GM18858 (cell line): ENCODE measurements at regions not wholly inside any gene's neighbourhood (a gene's known extent, or its start where the extent isn't known, plus 50 kb on each side); places are given as distances from the start of the nearest gene placed in this dataset.

ENCODE experiments used
- ATAC-seq: cut with Tn5 transposase; IDR thresholded peaks from one replicate; pipeline ENCODE4 v1.9.1; 2021; ENCODE audit not compliant: unreplicated experiment

GRCh38 chr3:117632191-117632590 lies 922.6 kb downstream of the TUSC7 start:
- ATAC-seq = no peak

GRCh38 chr3:117633207-117633606 lies 923.6 kb downstream of the TUSC7 start:
- ATAC-seq = no peak

DNA sequence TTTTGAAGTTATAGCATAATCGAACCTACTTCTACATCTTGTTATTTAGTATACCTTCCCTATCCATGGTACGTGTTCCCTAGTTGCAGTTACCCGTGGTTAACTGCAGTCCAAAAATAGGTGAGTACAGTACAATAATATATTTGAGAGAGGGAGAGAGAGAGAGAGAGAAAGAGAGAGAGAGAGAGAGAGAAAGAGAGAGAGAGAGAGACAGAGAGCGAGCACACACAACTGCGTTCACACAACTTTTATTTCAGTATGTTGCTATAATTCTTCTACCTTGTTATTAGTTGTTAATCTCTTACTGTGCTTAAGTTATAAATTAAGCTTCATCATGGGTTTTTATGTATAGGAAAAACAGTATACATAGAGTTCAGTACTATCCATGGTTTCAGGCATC lies 928.1 kb downstream of the TUSC7 start:
- no peak for ATAC-seq

- ATAC-seq = no peak
These were observed 934.6 kb downstream of the TUSC7 start for GRCh38 chr3:117644203-117644602.

- peak; percentile 89 for ATAC-seq
These were observed 936.1 kb downstream of the TUSC7 start for GRCh38 chr3:117645561-117646242.

DNA sequence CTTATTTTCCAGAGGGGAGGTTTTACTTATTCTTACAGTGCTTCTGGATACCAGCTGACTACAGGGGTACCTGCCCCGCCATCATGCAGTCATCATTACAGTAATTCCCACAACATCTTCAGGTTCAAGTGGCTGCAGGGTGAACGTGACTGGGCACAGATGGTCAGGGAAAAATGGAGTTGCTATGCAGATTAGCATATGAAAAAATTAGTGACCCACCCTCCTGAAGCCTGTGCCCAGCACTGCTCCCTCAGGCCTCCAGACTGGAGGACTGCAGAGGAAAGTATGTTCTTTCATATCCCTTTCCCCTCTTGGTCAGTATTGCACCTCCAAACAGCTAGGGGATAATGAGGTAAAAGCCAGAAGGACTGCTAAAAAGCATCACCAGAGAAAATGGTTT lies 937.9 kb downstream of the TUSC7 start:
- ATAC-seq = no peak

- ATAC-seq = no peak
These were observed 941.7 kb downstream of the TUSC7 start for GRCh38 chr3:117651246-117651645.

- ATAC-seq = no peak
These were observed 946.8 kb downstream of the TUSC7 start for GRCh38 chr3:117656391-117656790.

DNA sequence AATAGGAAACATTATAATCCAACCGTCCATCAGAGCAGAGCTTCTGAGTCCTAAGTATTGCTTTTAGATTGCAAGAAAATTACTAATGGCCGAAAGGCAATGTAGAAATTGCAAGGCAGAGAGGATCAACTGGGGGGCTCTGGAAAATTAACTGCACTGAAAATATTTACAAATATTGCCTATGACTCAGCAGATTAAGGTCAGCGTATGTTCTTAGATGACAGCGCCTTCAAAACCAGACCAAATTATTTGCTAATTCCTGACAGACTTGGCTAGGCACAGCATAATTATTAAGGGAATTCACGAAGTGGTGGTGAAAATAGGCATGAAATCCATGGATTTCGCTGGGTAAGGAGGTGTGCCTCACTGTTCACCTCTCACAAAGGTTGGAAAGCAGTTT lies 947.7 kb downstream of the TUSC7 start:
- ATAC-seq = no peak

DNA sequence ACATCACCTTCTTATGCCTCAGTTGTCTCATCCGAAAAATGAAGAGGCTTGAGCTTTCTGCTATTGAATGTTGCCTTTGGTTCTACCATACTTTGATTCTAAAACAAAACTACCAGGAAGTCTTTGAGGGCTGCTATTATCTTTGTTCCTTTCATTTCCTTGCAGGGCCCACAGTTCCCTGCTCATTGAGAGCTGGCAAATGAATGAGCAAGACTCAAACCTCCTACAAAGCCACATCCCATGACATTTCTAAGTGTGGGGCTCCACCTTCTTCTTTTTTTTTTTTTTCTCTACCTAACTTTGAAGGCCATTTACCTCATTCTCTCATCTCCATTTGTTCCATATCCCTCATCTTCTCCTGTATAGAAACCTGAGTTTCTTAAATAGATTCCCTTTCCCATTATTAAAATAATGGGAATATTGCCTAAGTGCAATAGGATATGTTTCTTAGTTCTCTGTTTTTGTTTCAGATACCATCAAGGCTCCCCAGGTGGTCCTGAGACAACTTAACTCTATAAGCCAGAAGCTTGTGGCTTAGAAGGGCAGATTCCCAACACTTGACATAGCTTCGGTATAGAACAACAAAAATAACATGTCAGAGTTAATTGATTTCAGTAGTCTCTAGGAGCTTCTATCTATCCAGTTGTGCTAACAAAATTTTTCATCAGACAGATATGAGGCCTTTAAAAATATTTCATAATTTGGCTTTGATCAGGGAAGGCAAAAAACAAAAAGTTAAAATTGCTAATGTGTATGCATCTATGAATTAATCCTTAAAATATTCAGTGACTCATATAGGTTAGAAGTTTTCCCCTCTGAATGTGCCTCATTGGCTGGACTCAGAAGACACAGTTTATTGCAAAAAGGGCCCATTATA lies 951.6 kb downstream of the TUSC7 start:
- ATAC-seq = no peak

- no peak for ATAC-seq
These were observed 952.2 kb downstream of the TUSC7 start for GRCh38 chr3:117661818-117662095.

DNA sequence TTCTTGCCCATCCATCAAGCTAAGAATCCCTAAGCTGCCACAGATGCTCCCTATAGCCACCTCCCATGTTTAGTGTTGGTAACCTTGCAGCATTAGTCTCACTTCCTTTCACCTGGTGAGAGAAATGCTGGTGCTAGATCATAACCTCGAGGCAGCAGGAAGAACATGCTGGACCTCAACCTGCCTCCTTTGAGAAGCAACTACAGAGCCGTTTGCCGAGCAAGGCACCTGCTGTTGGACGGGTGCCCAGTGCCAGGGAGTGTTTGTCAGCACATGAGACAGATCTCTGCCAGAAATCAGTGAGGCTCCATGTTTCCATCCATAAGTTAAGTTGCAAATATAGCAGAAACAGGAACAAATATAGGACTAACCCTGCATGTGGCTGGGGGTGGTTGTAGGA lies 955.7 kb downstream of the TUSC7 start:
- no peak for ATAC-seq

- no peak for ATAC-seq
These were observed 956.7 kb downstream of the TUSC7 start for GRCh38 chr3:117666325-117666724.

DNA sequence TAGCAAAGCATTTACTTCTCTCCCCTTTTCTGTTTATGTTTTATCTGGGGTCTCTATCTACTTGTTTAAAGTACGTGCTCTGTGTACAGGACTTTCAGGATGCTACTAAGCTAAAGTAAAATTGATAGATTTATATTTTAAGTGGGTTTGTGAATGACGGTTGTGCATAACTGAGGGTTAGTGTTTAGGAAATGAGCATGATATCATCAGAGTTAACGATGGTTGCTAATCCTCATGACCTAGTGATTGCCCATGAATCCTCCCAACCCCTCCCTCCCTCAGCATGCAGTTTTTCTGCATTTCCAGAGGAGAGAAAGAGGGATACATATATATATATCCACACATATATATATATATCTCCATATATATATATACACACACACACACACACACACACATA lies 957.2 kb downstream of the TUSC7 start:
- ATAC-seq = no peak

DNA sequence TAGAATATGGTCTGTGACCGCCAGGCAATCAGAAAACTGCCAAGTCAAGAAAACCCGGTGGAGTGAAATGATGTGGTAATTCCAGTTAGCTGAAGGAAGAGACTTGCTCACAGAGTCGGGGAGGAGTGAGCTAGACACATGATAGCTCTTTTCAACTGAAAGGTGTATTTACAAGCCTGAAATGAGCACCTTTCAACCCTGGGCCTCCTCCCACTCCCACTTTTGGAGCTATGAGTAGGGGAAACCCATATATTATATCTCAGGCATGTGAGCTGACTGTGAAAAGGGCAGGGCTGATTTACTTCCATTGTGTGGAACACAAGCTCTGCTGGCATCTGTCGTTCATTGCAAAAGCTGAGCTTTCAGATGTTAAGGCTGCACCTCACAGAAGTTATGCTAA lies 960.2 kb downstream of the TUSC7 start:
- ATAC-seq = no peak

GRCh38 chr3:117671722-117672318 lies 962.2 kb downstream of the TUSC7 start:
- ATAC-seq = no peak

GRCh38 chr3:117674321-117674720 lies 964.7 kb downstream of the TUSC7 start:
- ATAC-seq = no peak

DNA sequence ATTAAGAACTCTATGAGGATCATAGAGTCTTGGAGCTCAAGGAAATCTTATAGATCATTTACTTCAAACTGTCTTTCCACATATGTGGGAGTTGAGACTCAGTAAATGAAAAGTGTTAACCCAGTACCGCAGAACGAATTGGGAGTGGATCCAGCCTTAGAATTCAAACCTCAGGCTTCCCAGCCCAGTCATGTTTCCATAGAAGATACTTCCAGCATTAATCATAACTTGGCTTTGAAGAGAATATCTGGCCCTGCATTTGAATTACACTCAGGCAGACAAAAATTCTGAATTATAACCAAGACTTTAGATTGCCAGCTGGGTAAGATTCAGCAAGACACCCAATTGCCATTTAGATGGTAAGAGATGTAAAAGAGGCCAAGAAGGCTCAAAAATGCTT lies 972.0 kb downstream of the TUSC7 start:
- no peak for ATAC-seq

DNA sequence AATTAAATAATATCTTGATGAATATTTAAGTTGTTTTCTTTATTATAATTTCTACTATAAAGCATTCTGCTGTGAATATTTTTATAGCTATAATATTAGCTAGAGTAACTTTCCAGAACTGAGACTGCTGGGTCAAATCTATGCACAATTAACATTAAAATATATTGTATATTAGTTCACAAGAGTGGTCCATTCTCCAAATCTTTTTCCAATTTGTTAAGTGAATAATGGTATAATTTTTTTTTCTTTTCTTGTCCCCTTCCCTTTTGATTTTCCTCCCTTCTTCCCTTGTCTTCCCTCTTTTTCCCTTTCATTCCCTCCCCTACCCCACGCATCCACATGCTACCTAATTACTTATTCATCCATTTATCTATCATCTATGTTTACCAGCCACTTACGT lies 977.5 kb downstream of the TUSC7 start:
- ATAC-seq = no peak

- ATAC-seq = no peak
These were observed 979.0 kb downstream of the TUSC7 start for GRCh38 chr3:117688583-117688982.

- no peak for ATAC-seq
These were observed 981.9 kb downstream of the TUSC7 start for GRCh38 chr3:117691526-117691925.

- ATAC-seq = no peak
These were observed 982.9 kb downstream of the TUSC7 start for GRCh38 chr3:117692416-117692995.
